Endothelial cell of umbilical vein (primary cell): ENCODE measurements at regions not wholly inside any gene's neighbourhood (a gene's known extent, or its start where the extent isn't known, plus 50 kb on each side); places are given as distances from the start of the nearest gene placed in this dataset.

Experiments used
- BruUV-seq: library from RNA; stranded (reverse); fragments of 400-500 nt; replicated peaks from 2 replicates; lab custom pipeline; 2021; lab: Mats Ljungman, UMichigan
- CTCF ChIA-PET: fragments of 300-600, 350-600 bp; sonication (Branson Sonifier 250); formaldehyde crosslinking; loops from one replicate; lab custom pipeline; 2021; ENCODE audit warnings: antibody characterized with exemption, inconsistent platforms; lab: Charles Lee
- POLR2A ChIA-PET: fragments of 300-600, 350-600 bp; sonication (Branson Sonifier 250); formaldehyde crosslinking; loops from one replicate; lab custom pipeline; 2021; ENCODE audit warnings: antibody characterized with exemption, inconsistent platforms; lab: Charles Lee
- DNase-seq: peaks from one replicate; pipeline ENCODE4 v3.0.0-alpha.2; 2011; ENCODE audit warnings: low read depth, low spot score
- FAIRE-seq: peaks from 2 replicates; lab custom pipeline; 2011; peaks lifted over from hg19 to GRCh38; lab: Jason Lieb, UNC
- H2AFZ ChIP-seq: 2 replicates; pipeline ENCODE4 v1.6.0; 2012; ENCODE audit warnings: low read depth, low read length, control low read depth, inconsistent platforms
- H3K27ac ChIP-seq: 2 replicates; pipeline ENCODE4 v1.5.1; 2011; ENCODE audit warnings: low read depth, mild to moderate bottlenecking, control low read depth, low read length, moderate library complexity; ENCODE audit not compliant: insufficient read depth
- H3K27me3 ChIP-seq, 2 experiments: 2 replicates each; pipeline versions ENCODE4 v1.6.0 to v1.6.1; 2011; ENCODE audit warnings: low read length in 2 of 2, mixed read lengths in 1 of 2; ENCODE audit not compliant: control insufficient read depth in 2 of 2, insufficient read depth in 2 of 2
- H3K36me3 ChIP-seq, 2 experiments: 2 replicates in 1 of 2; 3 replicates in 1 of 2; pipeline ENCODE4 v1.5.1; 2011; ENCODE audit warnings: low read length in 2 of 2, mild to moderate bottlenecking in 1 of 2, moderate library complexity in 1 of 2; ENCODE audit not compliant: control insufficient read depth in 2 of 2, insufficient read depth in 2 of 2; ENCODE audit errors: extremely low read depth in 1 of 2
- H3K4me1 ChIP-seq: 3 replicates; pipeline ENCODE4 v1.5.1; 2011; ENCODE audit warnings: mild to moderate bottlenecking, low read length; ENCODE audit not compliant: control insufficient read depth, insufficient read depth; ENCODE audit errors: extremely low read depth
- H3K4me2 ChIP-seq: 2 replicates; pipeline ENCODE4 v1.6.1; 2011; ENCODE audit warnings: low read length, control low read depth, mixed read lengths; ENCODE audit not compliant: insufficient read depth
- H3K4me3 ChIP-seq, 3 experiments: fragments of 200-600 bp in 1 of 3; sonication (generic), shearing (Covaris generic) in 1 of 3; replicated peaks in 1 of 3; 2 replicates each; pipeline ENCODE4 v1.5.1; 2011 to 2016; ENCODE audit warnings: control low read depth in 3 of 3, low read length in 3 of 3, mild to moderate bottlenecking in 2 of 3, inconsistent platforms in 1 of 3, low read depth in 1 of 3, moderate library complexity in 1 of 3; ENCODE audit not compliant: insufficient read depth in 1 of 3
- H3K79me2 ChIP-seq: 2 replicates; pipeline ENCODE4 v1.6.0; 2012; ENCODE audit warnings: low read length, inconsistent platforms; ENCODE audit not compliant: control insufficient read depth, insufficient read depth
- H3K9ac ChIP-seq: replicated peaks from 2 replicates; pipeline ENCODE3; 2011; ENCODE audit warnings: low read length, control low read depth; ENCODE audit not compliant: insufficient read depth; ENCODE audit errors: extremely low read depth
- H3K9me1 ChIP-seq: replicated peaks from 3 replicates; pipeline ENCODE4 v1.6.0; 2011; ENCODE audit warnings: mild to moderate bottlenecking, low read length; ENCODE audit not compliant: control insufficient read depth, insufficient read depth; ENCODE audit errors: extremely low read depth
- H3K9me3 ChIP-seq: replicated peaks from 2 replicates; pipeline ENCODE4 v1.5.1; 2012; ENCODE audit warnings: low read length, inconsistent platforms; ENCODE audit not compliant: control insufficient read depth, insufficient read depth
- H4K20me1 ChIP-seq: replicated peaks from 2 replicates; pipeline ENCODE3; 2011; ENCODE audit warnings: mild to moderate bottlenecking, low read length; ENCODE audit not compliant: control insufficient read depth, insufficient read depth; ENCODE audit errors: extremely low read depth
- EZH2 ChIP-seq: IDR thresholded peaks from 2 replicates; pipeline ENCODE4 v1.6.1; 2012; ENCODE audit warnings: borderline replicate concordance, low read depth, mild to moderate bottlenecking, moderate library complexity, low read length, inconsistent platforms; ENCODE audit not compliant: severe bottlenecking
- FOS ChIP-seq: IDR thresholded peaks from 2 replicates; pipeline ENCODE4 v1.6.1; 2011; ENCODE audit warnings: mild to moderate bottlenecking, low read length, moderate library complexity, borderline replicate concordance; ENCODE audit not compliant: insufficient read depth
- GATA2 ChIP-seq: IDR thresholded peaks from 2 replicates; pipeline ENCODE4 v1.7.0; 2011; ENCODE audit warnings: low read depth, mild to moderate bottlenecking, moderate library complexity, mixed read lengths, low read length; ENCODE audit not compliant: insufficient read length, insufficient read depth
- JUN ChIP-seq: IDR thresholded peaks from 2 replicates; pipeline ENCODE4 v1.6.1; 2011; ENCODE audit warnings: borderline replicate concordance, low read depth; ENCODE audit not compliant: insufficient read length, insufficient read depth
- MYC ChIP-seq: IDR thresholded peaks from one replicate; pipeline ENCODE4 v1.6.1; 2011; ENCODE audit warnings: mild to moderate bottlenecking, low read depth, low read length
- POLR2A ChIP-seq: IDR thresholded peaks from 2 replicates; pipeline ENCODE4 v1.6.1; 2012; ENCODE audit warnings: low read depth, mild to moderate bottlenecking, control low read depth, low read length
- dilution Hi-C: fragments of 300-500 bp; cut with MboI; formaldehyde crosslinking; loops from one replicate; pipeline ENCODE4 v1.15.0; 2019; ENCODE audit warnings: low sequenced_read_pairs; ENCODE audit not compliant: extremely low pct_ligation_motif_present
- intact Hi-C: fragments of 100-400 bp; cut with micrococcal nuclease; formaldehyde crosslinking; loops from one replicate; pipeline ENCODE4 v1.10.0; 2022
- TF ChIP-seq, protein P1 (sequence below), 2 donors: IDR thresholded peaks; 1 replicate in 1 of 2; 2 replicates in 1 of 2; pipeline ENCODE4 v1.5.1; 2011; ENCODE audit warnings: low read length in 2 of 2, mild to moderate bottlenecking in 2 of 2, moderate library complexity in 2 of 2, control low read depth in 1 of 2, inconsistent platforms in 1 of 2, low read depth in 1 of 2; ENCODE audit not compliant: insufficient read depth in 1 of 2; ENCODE audit errors: extremely low read depth in 1 of 2
- TF ChIP-seq, protein P2 (sequence below): IDR thresholded peaks from 2 replicates; pipeline ENCODE4 v1.6.1; 2011; ENCODE audit not compliant: insufficient read depth, insufficient read length

DNA sequence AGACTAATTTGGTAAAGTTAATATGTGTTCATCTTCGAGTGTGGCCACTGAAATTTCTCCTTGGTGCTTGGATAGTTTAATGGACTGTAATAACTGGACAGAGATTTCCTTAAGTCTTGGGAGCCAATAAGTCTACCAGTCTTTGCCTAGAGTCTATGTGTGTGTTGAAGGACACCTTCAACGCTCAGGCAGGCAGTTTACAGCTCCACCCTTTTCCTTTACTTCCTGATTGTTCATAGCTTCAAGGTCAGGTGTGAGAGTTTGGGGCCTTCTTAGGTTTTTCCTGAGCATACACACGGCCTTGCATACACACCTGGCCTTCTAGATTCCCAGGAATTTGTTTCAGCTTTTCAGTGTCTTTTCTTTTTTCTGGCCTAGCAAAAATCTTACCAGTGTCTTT lies 355.3 kb upstream of the AMOT start:
- Histone ChIP-seq H3K4me2 (no peak overlapping the region), H3K9me3 (no peaks in the 10 kb centered on the region), H3K9ac (no peak overlapping the region), H3K27ac (no peak overlapping the region), H3K36me3 (no peaks in the 10 kb centered on the region), H4K20me1 (no peaks in the 10 kb centered on the region), H3K4me1 (no peaks in the 10 kb centered on the region), H3K79me2 (no peaks in the 10 kb centered on the region), H3K4me3 (no peak overlapping the region), H3K27me3 (no peaks in the 10 kb centered on the region), H2AFZ (no peak overlapping the region), H3K9me1 (no peaks in the 10 kb centered on the region)
- intact Hi-C loops: no loop called here
- CTCF ChIA-PET: interaction anchor here (0.5 kb wide), 1 partner anchor 552 kb away, joined by 4 read pairs; no protein-coding TSS in a partner anchor
- DNase-seq (no peak), FAIRE-seq (no peak)
- POLR2A ChIA-PET: no interaction called here
- dilution Hi-C loops: no loop called here
- BruUV-seq: no TSS peak
- no peak for TF ChIP-seq MYC
- TF ChIP-seq EZH2: no peak
- TF ChIP-seq FOS: no peak
- TF ChIP-seq, protein P1, sequence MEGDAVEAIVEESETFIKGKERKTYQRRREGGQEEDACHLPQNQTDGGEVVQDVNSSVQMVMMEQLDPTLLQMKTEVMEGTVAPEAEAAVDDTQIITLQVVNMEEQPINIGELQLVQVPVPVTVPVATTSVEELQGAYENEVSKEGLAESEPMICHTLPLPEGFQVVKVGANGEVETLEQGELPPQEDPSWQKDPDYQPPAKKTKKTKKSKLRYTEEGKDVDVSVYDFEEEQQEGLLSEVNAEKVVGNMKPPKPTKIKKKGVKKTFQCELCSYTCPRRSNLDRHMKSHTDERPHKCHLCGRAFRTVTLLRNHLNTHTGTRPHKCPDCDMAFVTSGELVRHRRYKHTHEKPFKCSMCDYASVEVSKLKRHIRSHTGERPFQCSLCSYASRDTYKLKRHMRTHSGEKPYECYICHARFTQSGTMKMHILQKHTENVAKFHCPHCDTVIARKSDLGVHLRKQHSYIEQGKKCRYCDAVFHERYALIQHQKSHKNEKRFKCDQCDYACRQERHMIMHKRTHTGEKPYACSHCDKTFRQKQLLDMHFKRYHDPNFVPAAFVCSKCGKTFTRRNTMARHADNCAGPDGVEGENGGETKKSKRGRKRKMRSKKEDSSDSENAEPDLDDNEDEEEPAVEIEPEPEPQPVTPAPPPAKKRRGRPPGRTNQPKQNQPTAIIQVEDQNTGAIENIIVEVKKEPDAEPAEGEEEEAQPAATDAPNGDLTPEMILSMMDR (IDR thresholded peaks at IDR 0.05; ENCODE audit: extremely low read depth in 1 of 2, insufficient read depth in 1 of 2, low read depth in 1 of 2, low read length in 2 of 2): no peak
- no peak for TF ChIP-seq POLR2A
- TF ChIP-seq, protein P2, sequence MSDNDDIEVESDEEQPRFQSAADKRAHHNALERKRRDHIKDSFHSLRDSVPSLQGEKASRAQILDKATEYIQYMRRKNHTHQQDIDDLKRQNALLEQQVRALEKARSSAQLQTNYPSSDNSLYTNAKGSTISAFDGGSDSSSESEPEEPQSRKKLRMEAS: no peak
- no peak for TF ChIP-seq GATA2
- no peak for TF ChIP-seq JUN
